CD4-positive, alpha-beta T cell treated with Interleukin-4 for 1 hour (primary cell): ENCODE measurements at regions not wholly inside any gene's neighbourhood (a gene's known extent, or its start where the extent isn't known, plus 50 kb on each side); places are given as distances from the start of the nearest gene placed in this dataset.

Experiments used
- DNase-seq, 2 donors: peaks; one replicate each; pipeline ENCODE4 v3.0.0-alpha.2; 2020 to 2022

DNA sequence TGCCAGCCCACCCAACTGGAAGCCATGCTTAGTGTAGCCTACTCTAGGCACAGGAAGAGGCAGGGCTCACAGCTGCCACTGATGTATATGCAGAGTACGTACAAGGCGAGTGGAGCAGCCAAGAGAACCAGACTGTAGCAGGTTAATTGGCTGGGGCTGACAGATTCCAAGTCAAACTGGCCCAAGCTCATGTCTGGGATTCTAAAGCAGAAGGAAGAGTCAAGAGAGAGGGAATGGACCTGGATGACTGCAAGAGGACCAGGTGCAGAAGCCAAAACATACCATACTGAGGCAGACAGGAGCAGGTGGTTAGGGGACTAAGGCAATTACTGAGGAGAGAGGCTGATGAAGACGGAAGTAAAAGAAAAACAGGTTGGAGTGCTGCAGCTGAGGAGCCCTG is 51.3 kb upstream of the LRRN2 start:
- no peak for DNase-seq

DNA sequence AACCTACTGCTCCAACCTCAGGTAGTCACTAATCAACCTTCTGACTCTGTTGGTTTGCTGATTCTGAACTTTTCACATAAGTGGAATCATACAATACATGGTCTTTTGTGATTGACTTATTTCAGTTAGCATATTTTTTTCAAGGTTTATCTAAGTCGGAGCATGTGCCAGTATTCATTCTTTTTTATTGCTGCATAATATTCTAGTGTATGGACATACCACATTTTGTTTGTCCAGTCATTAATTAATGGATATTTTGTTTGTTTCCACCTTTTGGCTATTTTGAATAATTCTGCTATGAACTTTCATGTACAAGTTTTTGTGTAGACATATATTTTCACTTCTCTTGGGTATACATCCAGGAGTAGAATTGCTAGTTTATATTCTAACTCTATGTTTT is 53.0 kb upstream of the LRRN2 start:
- no peak for DNase-seq

DNA sequence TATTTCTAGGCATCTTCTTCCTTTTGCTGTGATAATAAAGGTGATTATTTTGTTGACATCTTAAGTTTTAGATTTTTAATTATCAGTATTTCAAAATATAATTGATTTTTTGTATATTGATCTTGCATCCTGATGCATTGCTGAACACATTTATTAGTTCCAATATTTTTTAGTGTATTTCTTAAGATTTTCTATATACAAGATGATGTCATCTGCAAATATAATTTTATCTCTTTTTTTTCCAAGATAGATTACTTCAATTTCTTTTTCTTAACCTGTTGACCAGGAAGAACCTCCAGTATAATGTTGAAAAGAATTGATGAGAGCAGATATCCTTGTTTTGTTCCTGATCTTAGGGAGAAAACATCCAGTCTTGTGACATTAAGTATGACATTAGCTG is 54.8 kb upstream of the LRRN2 start:
- no peak for DNase-seq

DNA sequence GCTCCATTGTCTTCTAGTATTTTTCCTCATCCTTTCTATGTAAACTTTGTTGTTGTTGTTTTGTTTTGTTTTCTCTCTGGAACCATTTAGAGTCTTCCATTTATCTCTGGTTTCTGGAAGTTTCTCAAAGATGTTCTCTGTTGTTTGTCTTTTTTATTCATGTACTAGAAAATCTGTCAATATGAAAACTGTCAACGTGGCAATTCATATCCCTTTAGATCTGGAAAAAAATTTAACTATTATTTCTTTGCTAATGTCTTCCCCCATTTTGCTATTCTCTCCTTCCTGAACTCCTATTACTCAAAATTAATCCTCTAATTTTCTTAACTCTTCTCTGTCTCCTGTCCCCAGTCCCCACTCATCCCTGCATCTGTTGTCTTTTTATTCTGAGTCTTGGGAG is 55.9 kb upstream of the LRRN2 start:
- DNase-seq = no peak

DNA sequence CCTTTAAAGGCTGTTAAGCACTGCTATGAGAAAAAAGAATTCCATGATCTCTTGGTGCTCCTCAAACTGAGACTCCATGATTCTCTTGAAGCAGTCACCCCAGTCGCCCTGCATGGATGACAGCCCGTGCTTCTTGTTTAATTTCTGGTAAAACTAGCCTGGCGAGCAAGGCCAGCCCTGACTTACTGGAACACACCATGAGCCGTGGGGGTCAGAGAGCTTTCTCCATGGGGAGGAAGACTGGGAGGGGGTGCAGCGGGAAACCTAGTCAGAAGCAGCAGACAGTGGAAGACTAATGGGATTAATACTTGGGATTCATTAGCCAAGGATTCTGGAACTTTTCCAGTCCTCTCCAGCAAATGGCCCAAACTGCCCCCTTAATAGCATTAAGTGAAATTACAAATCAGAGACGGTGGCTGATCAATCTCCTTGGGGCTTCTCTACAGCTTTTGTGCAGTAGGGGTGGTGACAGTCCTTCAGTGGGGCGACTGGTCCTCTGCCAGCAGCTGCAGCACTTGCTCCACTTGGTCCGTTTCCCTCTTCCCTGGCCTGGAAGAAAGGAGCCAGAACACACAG is 57.2 kb upstream of the LRRN2 start:
- DNase-seq = no peak

DNA sequence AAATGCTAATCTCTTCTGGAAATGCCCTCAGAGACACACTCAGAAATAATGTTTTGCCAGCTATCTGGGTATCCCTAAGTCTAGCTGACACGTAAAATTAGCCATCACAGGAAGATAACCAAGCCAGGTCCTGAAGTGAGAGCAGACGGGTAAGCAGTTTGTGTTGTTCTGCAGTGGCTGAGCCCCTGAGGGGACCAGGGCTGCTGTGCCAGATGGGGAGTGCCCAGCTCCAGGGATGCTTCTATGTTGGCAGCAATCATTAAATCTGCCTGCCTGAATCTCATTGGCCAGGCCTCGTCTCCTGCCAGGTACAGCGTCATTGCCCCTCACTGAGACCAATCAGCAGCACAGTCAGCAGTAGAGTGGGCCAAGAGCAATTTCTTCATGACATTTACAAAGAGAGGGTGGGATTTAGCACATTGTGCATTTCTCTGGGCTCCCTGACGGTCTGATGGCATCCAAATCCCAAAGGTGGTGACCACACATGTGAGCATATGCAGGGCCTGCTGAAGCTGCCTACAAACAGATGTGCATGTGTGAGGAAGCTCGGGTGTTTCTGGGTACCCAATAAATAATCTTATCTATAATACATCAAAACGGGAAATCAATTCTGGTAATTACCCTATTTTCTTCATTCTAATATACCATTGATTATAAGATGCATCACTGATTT is 58.7 kb upstream of the LRRN2 start:
- DNase-seq = no peak

DNA sequence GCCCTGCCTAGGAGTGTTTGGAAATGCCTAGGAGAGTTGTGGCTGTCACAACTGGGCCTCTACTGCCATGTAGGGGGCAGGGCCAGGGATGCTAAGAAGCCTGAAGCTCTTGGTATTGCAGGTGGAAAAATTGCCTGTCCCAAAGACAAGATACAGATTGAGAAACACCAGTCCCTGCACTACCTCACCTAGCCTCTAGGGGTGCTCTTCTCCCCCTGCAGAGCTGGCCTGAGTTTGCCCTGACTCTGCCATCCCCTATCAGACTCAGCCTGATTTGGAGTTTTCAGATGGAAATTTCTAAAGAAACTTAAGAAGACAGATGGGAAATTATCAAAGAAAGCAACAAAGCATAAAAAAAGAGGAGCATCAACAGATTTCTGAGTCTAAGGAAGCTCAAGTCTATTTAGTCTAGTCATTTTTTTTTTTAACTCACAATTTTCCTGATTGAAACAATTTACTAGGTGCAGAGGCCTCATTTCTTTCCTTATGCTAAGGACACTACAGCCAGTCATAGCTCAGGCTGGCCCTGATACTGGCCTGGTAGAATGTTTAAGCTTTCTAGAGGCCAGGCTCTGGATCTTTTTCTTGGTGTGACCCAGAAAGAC is 61.4 kb upstream of the LRRN2 start:
- DNase-seq = peak; percentile 30 to 41

DNA sequence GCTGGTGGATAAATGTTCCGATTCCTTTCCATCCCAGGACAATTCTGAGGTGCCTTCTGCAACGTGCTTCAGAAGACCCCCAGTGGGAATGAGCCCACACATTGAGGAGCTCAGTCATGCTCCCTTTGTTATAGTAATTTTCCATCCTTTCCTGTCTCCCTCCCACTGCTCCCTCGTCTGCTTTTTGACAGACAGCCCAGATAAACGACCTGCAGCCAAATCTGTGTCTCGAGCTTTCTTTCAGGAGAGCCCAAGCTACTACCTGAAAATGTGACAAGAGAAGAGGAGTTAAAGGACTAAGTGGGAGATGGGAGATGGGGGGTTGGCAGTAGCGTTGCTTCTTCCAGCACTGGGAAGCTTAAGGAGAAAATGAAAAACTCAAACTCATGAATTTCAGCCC is 65.9 kb upstream of the LRRN2 start:
- DNase-seq = no peak

DNA sequence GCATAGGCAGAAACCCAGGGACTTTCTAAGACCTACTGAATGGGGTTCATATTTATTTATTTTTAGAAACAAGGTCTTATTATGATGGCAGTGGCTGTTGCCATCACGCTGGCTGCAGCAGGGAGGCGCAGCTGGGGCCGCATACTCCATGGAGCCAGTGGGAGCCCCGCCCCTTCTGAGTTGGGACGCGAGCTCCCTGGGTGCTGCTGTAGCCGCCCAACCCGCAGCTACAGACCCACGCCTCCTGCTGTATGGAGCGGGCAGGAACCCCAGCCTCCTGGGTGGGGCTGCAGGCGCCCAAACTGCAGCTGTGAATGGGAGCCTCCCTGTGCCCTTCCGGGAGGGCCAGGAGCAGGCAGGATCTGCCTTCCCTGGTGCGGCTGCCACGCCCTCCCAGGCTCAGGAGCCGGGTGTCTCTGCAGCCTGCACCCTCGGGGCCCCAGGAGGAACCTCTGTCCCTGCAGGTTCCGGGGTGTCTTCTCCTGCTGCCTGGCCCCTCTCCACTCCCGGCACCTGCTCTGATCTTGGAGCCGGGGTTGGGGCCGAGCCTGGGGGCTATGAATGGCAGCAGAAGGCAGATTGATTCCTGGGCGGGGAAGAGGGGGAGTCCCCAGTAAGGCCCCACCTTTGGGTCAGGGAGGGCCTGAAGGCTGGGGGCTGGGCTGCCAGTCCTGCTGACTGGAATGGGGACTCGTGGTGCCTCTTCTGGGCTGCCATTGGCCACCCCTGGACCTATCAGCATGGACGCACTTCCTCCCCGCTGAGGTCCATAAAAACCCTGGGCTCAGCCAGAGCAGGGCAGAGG is 66.5 kb upstream of the LRRN2 start:
- no peak for DNase-seq

DNA sequence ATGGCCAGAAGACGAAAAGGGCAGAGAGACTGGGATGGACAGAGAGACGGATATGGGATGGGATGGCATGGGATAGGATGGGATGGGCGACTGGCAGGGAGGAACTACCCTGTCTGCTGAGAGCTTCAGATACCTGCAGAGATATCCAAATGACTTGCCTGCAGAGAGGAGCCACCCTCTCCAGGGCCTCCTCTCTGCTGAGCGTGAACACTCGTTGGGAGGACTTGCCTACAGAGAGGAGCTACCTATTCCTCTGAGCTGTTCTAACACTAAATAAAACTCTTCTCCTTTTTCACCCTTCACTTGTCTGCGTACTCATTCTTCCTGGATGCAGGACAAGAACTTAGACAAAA is 67.1 kb upstream of the LRRN2 start:
- no peak for DNase-seq

DNA sequence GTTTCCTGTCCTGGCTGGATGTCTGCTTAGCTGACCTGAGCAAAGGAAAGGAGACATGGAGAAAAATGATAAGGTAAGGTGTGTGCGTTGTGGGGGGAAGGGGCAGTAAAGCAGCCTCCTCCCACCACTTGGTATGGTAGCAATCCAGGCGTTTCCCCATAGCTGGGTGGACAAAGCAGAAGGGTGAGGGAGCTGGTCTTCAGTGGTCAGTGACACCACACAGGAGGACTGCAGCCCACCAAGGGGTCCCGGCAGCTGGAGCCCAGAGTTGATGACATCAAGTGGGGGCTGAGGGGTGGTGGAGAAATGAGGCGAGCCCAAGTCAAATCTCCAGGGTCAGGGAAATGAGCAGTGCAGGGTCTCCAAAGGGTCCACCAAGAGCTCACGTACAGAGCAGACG is 69.3 kb upstream of the LRRN2 start:
- no peak for DNase-seq

DNA sequence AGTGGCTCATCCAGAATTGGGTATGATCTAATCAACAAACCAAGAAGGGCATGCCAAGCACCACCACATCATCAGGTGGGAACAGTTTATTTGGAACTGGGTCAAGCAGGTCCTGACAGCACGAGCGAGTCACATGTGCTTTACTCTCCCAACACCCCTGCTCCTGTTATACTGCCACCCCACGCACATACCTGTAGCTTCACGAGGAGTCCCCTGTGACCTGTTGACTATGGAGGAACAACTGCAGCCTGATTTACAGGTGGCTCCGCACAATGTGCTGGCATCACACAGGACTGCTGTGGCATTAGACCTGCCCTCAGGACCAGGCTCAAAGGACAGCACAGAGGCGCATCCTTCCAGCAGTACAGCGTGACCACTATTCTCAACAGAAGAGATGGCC is 70.8 kb upstream of the LRRN2 start:
- DNase-seq = no peak

DNA sequence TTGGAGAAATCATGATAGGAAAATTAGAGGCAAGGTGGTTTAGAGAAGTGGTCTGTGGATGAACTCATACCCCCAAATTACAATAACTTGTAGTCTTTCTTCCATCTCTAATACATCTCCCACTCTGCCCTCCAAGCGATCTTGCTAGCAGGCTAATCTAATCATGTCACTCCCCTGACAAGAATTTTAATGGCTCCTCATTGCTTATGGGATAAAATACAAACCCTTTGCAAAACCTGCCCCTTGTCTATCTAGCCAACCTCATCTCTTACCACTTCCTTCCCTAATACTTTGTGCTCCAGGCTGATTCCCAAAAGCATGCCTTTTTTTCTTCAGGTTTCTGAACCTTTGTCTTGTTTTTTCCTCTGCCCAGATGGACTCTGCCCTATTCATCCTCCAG is 71.3 kb upstream of the LRRN2 start:
- no peak for DNase-seq

DNA sequence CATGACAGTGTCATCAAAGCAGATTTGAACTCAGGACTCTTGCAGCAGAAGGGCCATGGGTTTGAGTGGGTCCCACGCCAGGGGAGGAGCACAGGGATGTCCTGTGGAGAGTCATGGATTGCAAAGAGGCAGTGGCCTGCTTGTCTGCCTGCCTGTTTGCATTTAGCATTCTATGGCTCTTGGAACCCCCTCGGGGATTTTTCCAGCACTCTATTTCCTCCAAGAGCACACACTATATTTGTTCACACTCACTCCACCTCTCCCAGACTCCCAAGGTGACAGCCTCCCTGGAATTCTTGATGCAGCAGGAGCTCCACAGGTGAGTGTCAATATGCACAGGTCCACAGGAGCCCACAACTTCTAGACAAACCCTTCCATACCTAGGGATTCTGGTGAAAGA is 73.1 kb upstream of the LRRN2 start:
- DNase-seq = no peak

DNA sequence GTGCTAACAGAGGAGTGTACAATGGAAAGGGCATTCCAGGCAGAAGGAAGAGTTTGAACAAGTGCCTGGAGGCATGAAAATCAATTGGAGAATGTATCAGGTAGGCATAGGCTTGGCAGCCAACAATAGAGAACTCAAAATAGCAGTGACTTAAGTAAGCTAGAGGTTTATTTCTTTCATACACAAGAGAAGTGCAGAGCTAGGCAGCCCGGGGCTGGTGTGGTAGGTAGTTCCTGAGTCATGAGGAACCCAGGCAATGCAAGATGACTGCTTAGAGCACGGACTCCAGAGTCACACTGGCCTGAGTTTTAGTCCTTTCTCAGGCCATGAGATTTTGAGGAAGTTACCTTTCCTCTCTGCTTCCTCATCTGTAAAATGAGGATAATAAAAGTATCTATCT is 74.8 kb upstream of the LRRN2 start:
- DNase-seq = no peak

DNA sequence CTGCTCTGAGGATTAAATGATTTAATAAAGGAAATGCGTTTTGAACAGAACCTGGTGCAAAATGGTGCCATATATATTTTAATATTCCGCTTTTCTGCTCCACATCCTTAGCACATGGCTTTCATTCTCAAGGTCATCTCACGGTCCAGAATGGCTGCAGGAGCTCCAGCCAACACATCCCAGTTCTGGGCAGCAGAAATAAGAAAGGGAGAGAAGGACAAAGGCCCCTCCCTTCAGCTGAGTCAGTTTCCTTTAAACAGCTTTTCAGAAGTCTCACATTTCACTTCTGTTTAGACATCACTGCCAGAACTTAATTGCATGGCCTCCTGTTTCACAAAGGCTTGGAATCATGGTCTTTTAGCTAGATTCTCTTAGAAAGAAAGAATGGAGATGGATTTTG is 75.2 kb upstream of the LRRN2 start:
- no peak for DNase-seq

DNA sequence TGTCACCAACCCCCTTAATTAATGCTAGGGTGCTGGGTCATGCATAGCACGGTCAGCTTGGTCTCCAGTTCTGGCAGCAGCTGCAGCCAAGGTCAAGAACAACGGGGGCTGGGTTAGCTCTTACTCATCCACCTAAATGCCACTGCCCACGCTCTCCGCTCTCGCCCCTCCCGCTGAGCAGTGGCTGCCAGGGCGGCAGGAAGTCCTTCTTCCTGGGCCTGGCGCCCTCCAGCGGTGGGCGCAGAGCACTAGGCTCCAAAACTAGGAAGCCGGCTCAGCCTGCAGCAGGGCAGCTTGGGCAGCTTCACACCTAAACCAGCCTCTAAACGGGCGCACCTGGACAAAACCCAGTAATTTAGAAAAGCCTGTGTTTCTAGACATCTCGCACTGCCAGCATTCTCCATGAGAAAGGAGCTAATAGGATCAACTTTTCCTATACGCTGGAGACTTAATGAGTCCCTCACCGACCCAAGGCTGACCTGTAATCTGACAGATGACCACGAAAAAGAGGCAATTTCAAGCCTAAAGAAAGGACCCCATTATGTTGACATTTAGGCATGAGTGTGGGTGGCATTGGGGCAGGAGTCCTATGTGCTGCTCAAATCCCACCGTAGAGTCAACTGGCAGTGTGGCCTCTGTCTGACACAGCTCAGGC is 78.4 kb upstream of the LRRN2 start:
- DNase-seq = peak; percentile 54 to 63

DNA sequence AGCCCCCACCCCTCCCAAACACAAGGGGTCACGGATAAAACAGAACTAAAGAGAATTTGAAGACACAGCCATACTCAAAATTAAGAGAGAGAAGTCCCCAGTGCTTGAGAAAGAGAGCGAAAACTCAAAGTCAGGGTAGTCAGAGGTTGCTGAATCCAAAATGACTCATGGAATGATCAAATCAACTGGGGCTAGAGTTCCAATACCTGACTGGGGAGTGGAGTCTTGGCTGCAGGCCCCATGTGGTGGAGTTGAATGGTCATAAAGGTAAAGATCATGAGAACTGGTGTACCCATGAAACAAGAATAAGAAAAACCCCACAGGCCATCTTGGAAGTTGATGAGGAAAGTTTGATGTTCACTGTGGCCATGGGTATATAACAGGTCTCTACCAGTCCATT is 84.5 kb upstream of the LRRN2 start:
- DNase-seq = no peak

DNA sequence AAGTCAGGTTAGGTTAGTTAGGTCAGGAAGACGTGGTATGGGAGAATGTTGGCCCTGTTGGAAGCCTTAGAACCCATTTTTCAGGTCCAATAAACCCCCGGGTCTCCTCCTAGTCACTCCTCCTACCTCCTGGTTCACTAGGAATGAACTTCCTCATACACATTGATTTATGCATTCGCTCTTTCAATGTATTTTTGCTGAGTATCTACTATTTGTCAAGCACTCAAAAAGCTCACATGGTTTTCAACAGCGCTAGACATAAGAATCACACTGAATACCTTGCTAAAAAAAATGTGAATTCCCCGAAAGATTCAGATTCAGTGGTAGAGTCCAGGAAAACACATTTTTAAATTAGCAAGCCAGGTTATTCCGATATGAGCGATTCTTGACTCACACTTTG is 85.8 kb upstream of the LRRN2 start:
- DNase-seq = no peak

DNA sequence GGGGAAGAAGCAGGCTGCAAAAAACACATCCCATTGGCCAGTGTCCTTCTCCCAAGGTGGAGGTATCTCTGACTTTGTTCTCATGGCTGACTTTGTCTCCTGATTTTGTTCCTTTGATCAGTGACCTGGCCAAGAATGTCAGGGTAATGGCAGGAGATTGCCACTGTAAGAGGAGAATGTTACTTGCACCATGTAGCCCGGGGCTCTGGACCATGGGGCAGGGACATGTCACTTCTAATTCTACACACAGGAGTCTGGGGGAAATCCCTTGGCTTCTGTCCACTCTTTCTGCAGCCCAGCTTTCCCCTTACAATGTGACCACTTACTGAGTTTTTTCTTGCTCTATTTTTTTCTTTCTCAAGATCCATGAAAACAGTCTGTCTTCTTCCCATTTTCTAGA is 87.7 kb upstream of the LRRN2 start:
- no peak for DNase-seq

DNA sequence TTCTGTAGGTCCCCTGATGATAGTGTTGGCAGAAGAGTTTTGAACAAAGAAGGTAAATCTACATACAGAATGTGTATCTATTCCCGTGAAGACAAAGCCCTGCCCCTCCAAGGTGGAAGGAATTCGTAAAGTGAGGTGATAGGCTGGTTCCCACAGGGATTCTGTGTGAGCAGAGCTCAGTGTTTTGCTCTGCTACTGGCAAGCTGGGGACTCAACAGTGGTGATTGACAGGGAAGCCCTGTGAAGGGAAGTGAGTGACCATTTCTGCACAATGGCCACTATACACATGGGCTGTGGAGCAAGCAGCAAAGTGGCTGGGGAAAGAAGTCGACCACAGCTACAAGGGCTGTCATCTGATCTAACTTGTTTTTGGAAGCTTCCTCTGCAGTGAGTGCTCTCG is 90.0 kb upstream of the LRRN2 start:
- no peak for DNase-seq

DNA sequence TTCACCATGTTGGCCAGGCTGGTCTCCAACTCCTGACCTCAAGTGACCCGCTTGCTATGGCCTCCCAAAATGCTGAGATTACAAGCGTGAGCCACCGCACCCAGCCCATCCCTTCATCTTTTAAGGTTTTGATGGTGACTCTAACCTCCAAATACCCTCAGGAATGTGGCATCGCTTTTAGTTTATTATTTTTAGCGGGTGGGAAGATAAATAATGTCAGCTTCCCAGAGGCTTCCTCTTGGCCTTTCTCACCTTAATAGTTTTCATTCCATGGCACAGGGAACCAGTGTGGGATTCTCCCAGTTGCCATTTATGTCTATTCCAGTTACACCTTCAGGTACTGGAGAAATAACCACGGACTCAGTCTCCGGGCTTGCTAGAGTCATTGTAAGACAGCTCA is 92.1 kb upstream of the LRRN2 start:
- no peak for DNase-seq

DNA sequence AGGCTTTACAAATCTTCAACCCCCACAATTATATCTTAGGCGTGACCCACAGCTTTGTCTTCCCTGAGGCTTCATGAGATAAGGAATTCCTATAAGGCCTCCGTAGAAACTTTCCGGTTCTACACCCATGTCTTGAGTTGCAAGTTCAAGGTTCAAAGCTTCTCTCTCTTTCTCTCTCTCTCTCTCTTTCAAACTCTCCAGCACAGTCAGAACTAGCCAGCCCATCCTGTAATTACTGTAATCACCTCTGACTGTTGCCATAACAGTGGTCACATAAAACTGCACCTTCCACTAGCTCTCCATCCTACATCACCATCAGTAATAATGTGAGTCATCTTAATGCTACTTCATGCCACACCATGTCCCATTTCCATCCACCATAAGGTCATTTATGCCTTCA is 90.0 kb upstream of the NFASC start:
- no peak for DNase-seq
